GM12872 (cell line): ENCODE measurements at regions not wholly inside any gene's neighbourhood (a gene's known extent, or its start where the extent isn't known, plus 50 kb on each side); places are given as distances from the start of the nearest gene placed in this dataset.

Experiments
- TF ChIP-seq, protein P1 (sequence below): IDR thresholded peaks from 3 replicates; pipeline ENCODE4 v1.5.1; 2011; ENCODE audit warnings: low read depth, mild to moderate bottlenecking, low read length, moderate library complexity; ENCODE audit not compliant: insufficient read depth

DNA sequence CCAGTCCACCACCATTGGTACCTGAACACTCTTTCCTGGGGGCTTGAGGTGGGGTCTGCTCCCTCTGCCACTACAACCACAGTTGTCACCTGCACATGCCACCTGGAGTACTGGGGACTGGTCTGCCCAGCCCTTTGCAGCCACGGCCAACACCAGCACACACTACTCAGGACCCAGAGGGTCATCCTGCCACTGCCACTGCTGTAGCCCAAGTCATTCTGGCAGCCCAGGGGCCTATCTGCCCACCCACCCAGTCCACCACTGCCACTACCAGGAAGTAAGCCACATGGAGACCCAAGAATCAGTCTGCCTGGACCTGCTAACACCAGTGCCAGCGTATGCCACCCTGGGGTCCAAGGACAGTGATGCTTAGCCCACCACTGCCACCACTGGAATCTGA, 302.4 kb upstream of the TRPC7 start:
- TF ChIP-seq, protein P1, sequence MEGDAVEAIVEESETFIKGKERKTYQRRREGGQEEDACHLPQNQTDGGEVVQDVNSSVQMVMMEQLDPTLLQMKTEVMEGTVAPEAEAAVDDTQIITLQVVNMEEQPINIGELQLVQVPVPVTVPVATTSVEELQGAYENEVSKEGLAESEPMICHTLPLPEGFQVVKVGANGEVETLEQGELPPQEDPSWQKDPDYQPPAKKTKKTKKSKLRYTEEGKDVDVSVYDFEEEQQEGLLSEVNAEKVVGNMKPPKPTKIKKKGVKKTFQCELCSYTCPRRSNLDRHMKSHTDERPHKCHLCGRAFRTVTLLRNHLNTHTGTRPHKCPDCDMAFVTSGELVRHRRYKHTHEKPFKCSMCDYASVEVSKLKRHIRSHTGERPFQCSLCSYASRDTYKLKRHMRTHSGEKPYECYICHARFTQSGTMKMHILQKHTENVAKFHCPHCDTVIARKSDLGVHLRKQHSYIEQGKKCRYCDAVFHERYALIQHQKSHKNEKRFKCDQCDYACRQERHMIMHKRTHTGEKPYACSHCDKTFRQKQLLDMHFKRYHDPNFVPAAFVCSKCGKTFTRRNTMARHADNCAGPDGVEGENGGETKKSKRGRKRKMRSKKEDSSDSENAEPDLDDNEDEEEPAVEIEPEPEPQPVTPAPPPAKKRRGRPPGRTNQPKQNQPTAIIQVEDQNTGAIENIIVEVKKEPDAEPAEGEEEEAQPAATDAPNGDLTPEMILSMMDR, result no peak

- TF ChIP-seq, protein P1, result no peak
Measured at GRCh38 chr5:136666970-136667620, 301.8 kb upstream of the TRPC7 start.

DNA sequence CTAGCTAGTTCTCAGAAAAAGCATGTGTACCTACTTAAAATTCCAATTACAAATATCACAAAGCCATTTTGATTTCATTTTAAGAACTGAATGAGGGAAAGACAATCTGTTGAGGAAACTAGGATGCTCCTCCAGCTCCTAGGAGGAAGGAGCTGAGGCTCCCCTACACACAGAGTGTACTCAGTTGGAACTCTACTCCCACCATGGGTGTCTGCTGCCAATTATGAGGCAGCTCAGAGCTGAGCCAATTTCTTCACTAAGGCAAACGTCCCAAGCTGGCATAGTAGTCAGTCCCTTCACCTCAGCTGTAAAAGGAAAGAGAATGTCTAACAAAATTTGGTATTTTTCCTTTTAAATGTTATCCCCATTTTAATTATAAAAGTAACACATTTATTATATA, 300.0 kb upstream of the TRPC7 start:
- TF ChIP-seq, protein P1, result no peak

DNA sequence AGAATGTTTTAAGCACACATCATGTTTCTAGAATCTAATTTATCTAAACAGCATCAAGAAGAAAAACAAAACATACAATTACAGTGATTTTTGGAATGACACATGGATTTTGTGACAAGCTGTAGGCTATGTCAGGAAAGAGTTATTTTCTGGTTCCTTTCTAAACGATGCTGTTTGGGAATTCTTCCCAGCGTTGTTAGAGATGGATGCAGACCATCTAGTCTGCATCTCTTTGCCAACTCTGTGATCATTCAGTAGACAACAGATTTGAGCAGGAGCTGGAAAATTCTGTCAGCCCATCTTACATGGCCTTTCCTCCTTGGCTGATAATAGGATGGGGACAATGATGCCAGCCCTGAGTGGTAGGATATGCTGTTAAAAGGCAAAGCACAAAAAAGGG, 295.7 kb upstream of the TRPC7 start:
- TF ChIP-seq, protein P1, result no peak

- TF ChIP-seq, protein P1, result no peak
Measured at GRCh38 chr5:136656811-136657210, 291.5 kb upstream of the TRPC7 start.

DNA sequence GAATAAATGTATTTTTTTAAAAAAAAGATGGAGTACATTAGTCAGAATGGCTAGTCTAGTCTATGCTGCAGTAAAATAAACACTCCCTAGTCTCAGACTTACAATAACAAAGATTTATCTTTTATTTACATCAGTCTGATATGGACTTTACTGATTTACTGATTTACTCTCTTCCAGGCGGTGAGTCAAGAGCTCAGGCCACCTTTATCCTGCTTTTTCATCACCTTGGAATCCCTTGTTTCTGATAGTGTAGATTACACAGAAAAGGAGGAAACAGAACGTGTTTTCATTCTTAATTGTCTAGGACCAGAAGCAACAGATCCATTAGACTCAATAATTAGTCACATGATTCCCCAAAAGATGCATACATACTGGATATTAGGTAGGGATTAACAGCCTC, 290.1 kb upstream of the TRPC7 start:
- TF ChIP-seq, protein P1, result no peak

DNA sequence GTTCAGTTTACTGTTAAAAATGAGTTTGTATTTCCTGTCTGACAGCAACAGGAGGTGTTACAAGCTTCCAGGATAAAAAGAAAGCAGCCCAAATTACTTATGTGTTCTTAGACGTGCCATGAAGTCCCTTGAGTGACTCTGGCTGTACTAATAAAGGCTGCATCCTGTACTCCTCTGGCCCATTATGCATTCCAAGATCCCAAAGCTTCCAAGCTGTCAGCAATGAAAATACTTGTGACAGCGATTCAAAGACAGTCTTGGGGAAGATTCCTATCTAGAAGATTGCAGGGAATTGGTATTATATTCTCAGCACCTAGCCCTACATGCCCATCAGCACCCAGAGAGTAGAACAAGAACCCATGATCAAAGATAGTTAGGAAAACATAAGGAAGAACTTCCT, 281.6 kb upstream of the TRPC7 start:
- TF ChIP-seq, protein P1, result no peak

DNA sequence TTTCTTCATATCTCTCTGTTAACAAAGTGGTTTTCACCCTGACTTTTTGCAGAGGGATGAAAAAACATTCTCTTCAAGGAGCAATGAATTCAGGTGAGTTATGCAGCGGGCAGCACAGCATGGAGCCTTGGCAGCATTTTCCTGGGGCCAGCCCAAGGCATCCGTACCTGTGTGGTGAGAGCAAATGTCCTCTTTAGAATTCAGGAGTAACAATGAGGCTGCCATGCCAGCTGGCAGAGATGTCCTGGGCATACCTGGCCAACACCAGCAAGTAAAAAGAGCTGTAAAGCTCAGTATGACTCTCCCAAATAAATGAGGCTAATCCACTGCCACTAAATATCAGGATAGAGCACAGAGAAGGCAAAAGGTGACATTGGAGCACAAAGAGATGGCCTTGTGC, 277.6 kb upstream of the TRPC7 start:
- TF ChIP-seq, protein P1, result no peak
